ENCODE measurements at regions not wholly inside any gene's neighbourhood (a gene's known extent, or its start where the extent isn't known, plus 50 kb on each side); places are given as distances from the start of the nearest gene placed in this dataset.

- ChIA-PET CTCF (no interaction called here), POLR2A (no interaction called here)
- Histone ChIP-seq H3K9me3 (ENCODE audit: control insufficient read depth, insufficient read depth, low read depth, low read length) (no peaks in the 10 kb centered on the region), H3K4me3 (ENCODE audit: low read depth in 2 of 2, low read length in 2 of 2) (no peak overlapping the region), H3K27ac (ENCODE audit: low read length) (no peak overlapping the region), H3K27me3 (ENCODE audit: control insufficient read depth, insufficient read depth, low read length) (no peaks in the 10 kb centered on the region), H3K36me3 (ENCODE audit: control insufficient read depth, insufficient read depth, low read length) (no peaks in the 10 kb centered on the region), H3K4me1 (ENCODE audit: control insufficient read depth, insufficient read depth, low read length) (no peaks in the 10 kb centered on the region)
- intact Hi-C loops (cut with micrococcal nuclease; ENCODE audit: unreplicated experiment) (no loop called here), in situ Hi-C loops (cut with HindIII; ENCODE audit: low pct_unique_long_range_greater_than_20kb, low sequenced_read_pairs) (no loop called here)
- no TSS peak for BruUV-seq (replicated peaks)
- ATAC-seq (no peak), DNase-seq (ENCODE audit: low read depth, low spot score) (no peak)
- TF ChIP-seq TCF7L2 (IDR thresholded peaks at IDR 0.05; ENCODE audit: low read depth, low read length) (no peak), SIN3A (IDR thresholded peaks at IDR 0.05; ENCODE audit: borderline replicate concordance, insufficient read depth, low read depth, low read length) (no peak), CTCF (IDR thresholded peaks at IDR 0.05) (no peak), POLR2AphosphoS5 (IDR thresholded peaks at IDR 0.05; ENCODE audit: low read depth, low read length) (no peak), REST (IDR thresholded peaks at IDR 0.05; ENCODE audit: insufficient read depth in 1 of 2, low read depth in 2 of 2, low read length in 1 of 2) (no peak)
These were observed 286.9 kb upstream of the USP25 start for GRCh38 chr21:15442743-15443469.

GRCh38 chr21:15443740-15444117, 286.1 kb upstream of the USP25 start:
- TF ChIP-seq POLR2AphosphoS5 (IDR thresholded peaks at IDR 0.05; ENCODE audit: low read depth, low read length) = no peak
- TF ChIP-seq CTCF (IDR thresholded peaks at IDR 0.05) = no peak
- TF ChIP-seq TCF7L2 (IDR thresholded peaks at IDR 0.05; ENCODE audit: low read depth, low read length) = no peak
- no peak for TF ChIP-seq REST (IDR thresholded peaks at IDR 0.05; ENCODE audit: insufficient read depth in 1 of 2, low read depth in 2 of 2, low read length in 1 of 2)
- TF ChIP-seq SIN3A (IDR thresholded peaks at IDR 0.05; ENCODE audit: borderline replicate concordance, insufficient read depth, low read depth, low read length) = no peak
- intact Hi-C loops (cut with micrococcal nuclease; ENCODE audit: unreplicated experiment) = no loop called here
- no peak overlapping the region for H3K27ac ChIP-seq (ENCODE audit: low read length)
- no peak for DNase-seq (ENCODE audit: low read depth, low spot score)
- BruUV-seq (replicated peaks) = no TSS peak
- no peaks in the 10 kb centered on the region for H3K4me1 ChIP-seq (ENCODE audit: control insufficient read depth, insufficient read depth, low read length)
- H3K27me3 ChIP-seq (ENCODE audit: control insufficient read depth, insufficient read depth, low read length) = no peaks in the 10 kb centered on the region
- ChIA-PET POLR2A (no interaction called here), CTCF (no interaction called here)
- in situ Hi-C loops (cut with HindIII; ENCODE audit: low pct_unique_long_range_greater_than_20kb, low sequenced_read_pairs) = no loop called here
- no peak for ATAC-seq
- H3K36me3 ChIP-seq (ENCODE audit: control insufficient read depth, insufficient read depth, low read length) = no peaks in the 10 kb centered on the region
- H3K9me3 ChIP-seq (ENCODE audit: control insufficient read depth, insufficient read depth, low read depth, low read length) = no peaks in the 10 kb centered on the region
- H3K4me3 ChIP-seq (ENCODE audit: low read depth in 2 of 2, low read length in 2 of 2) = no peak overlapping the region

Measured in Panc1 (cell line).